ENCODE measurements at regions not wholly inside any gene's neighbourhood (a gene's known extent, or its start where the extent isn't known, plus 50 kb on each side); places are given as distances from the start of the nearest gene placed in this dataset.
"Not testable (repeated sequence)": the region's sequence is repeated elsewhere in the genome, so short reads cannot be mapped to it uniquely, and the experiment has no call there.

GRCh38 chr7:155395176-155395797, 62.6 kb upstream of the EN2 start:
- no peak for DNase-seq (ENCODE audit: low read depth, low spot score)

GRCh38 chr7:155396661-155397060, 61.3 kb upstream of the EN2 start:
- no peak for DNase-seq (ENCODE audit: low read depth, low spot score)

- DNase-seq (ENCODE audit: low read depth, low spot score) = not testable (repeated sequence)
Measured at GRCh38 chr7:155397758-155398714, 59.9 kb upstream of the EN2 start.

GRCh38 chr7:155398944-155399343, 59.0 kb upstream of the EN2 start:
- no peak for DNase-seq (ENCODE audit: low read depth, low spot score)

DNA sequence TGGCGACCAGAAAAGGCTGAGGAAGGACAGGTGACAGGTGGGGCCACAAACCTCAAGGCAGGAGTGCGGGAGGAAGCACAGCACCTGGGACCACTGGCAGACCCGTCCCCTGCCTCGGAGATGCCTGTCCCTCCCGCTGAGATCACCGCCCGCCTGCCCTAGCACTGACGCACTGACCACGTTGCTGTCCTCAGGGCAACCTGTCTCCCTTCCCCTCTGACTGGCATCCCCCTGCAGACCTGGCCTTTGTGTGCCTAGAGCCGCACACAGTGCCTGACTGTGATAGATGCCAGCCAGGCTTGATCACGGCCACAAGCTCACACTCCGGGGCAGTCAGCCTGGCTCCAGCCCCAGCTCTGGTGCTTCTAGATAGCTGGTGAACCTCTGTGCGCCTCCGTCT, 58.4 kb upstream of the EN2 start:
- DNase-seq (ENCODE audit: low read depth, low spot score) = no peak

DNA sequence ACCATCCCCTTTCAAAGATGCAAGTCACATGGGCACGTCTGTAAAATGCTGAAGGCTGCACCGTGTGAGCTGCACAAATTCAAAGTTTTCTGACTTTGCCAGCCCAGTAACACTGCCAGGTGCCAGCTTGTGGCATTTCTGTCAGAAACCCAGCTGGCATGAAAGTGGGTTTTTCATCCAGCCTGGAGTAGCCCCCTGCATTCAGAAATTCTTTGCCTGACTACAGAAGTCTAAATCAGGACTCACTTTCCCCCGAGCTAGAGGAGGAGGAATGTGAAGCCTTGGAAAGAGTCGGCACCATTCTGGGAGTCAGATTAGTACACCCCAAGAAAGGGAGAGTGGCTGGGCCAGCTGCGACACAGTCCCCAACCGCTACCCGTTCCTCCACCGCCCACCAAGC, 56.7 kb upstream of the EN2 start:
- DNase-seq (ENCODE audit: low read depth, low spot score) = no peak

DNA sequence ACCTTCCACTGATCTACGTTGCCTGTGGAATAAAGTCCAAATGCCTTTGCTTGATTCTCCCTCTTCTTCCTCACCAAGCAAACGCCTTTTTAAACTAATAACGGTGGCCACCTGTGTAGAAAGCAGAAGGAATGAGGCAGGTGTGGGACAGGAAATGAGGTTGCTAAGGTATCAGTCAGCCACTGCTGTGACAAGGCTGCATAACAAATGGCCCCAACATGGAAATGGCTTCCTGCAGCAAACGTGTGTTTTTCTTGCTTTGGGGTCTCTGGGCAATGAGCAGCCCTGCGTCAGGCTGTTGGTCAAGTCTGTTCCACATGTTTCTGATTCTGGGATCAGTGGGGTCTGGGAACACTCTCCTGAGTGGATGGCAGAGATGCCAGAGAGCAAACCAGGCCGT, 56.0 kb upstream of the EN2 start:
- no peak for DNase-seq (ENCODE audit: low read depth, low spot score)

DNA sequence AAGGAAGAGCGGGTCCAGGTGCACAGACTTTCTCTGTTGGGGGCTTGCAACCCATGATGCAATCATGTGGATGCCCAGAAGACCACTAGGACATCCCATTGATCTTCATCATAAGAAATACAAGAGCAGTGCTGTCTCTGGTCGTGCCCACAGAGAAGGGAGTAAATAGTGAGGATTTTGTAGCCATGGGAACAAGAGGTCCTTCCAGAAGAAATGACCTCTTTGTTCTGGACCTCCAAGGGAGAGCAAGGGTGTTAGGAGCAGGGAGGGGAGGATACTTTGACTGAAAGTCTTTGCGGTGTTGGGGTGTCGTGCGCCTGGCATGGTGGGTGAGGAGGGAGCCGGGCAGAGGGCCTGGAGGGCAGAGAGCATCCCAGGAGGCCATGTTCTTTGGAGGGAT, 55.0 kb upstream of the EN2 start:
- no peak for DNase-seq (ENCODE audit: low read depth, low spot score)

- no peak for DNase-seq (ENCODE audit: low read depth, low spot score)
Measured at GRCh38 chr7:155404976-155405375, 53.0 kb upstream of the EN2 start.

DNA sequence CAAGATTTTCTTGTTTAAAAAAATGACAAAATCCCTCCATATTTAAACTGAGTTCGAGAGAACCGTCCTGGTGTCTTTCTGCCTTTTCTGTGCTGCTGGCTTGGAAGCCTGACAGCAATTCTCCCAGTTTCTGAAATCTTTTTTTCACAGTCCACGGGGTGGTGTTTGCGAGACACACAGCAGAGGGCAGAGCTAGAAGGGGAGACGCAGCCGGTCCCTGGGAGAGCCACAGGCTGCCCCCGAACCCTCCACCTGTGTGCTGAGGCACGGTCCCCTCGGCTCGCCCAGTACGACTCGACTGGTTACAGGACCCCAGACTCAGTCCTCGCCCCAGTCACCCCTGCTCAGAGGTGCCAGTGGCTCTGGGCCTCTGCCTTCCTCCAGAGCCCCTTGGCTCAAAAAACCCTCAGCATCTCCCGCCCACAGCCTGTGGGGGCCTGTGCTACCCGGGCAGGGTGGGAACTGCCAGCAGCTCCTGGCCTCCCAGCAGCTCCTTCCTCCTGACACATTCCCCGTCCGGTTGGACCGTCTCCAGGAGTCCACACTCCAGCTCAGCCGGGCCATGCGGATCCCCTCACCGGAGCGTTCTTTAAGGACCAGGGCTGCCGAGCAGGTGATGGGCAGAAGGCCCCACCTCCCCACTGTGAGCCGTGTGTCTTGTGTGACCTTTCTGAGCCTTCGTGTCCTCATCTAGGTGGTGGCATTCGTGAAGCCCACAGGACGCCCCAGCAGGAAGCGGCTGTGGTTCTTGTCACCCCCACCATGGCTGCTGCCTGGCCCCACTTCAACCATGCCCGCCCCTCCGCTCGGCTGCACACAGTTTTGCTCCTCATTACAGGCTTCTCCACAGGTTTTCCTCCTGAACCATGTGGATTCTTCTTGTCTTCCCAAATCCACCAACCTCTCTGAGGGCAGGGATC, 52.3 kb upstream of the EN2 start:
- no peak for DNase-seq (ENCODE audit: low read depth, low spot score)

DNA sequence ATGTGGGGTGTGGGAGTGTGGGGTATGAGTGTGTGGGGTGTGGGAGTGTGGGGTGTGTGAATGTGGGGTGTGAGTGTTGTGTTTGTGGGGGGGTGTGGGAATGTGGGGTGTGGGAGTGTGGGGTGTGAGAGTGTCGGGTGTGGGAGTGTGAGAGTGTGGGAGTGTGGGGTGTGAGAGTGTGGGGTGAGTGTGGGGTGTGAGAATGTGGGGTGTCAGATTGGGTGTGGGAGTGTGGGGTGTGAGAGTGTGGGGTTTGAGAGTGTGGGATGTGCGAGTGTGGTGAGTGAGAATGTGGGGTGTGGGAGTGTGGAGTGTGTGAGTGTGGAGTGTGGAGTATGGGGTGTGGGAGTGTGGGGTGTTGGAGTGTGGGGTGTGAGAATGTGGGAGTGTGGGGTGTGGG, 50.1 kb upstream of the EN2 start:
- no peak for DNase-seq (ENCODE audit: low read depth, low spot score)
